Endothelial cell of umbilical vein (primary cell): ENCODE measurements at regions not wholly inside any gene's neighbourhood (a gene's known extent, or its start where the extent isn't known, plus 50 kb on each side); places are given as distances from the start of the nearest gene placed in this dataset.

Experiments
- EZH2 ChIP-seq: IDR thresholded peaks from 2 replicates; pipeline ENCODE4 v1.6.1; 2012; ENCODE audit warnings: borderline replicate concordance, low read depth, mild to moderate bottlenecking, moderate library complexity, low read length, inconsistent platforms; ENCODE audit not compliant: severe bottlenecking
- FOS ChIP-seq: IDR thresholded peaks from 2 replicates; pipeline ENCODE4 v1.6.1; 2011; ENCODE audit warnings: mild to moderate bottlenecking, low read length, moderate library complexity, borderline replicate concordance; ENCODE audit not compliant: insufficient read depth
- GATA2 ChIP-seq: IDR thresholded peaks from 2 replicates; pipeline ENCODE4 v1.7.0; 2011; ENCODE audit warnings: low read depth, mild to moderate bottlenecking, moderate library complexity, mixed read lengths, low read length; ENCODE audit not compliant: insufficient read length, insufficient read depth
- JUN ChIP-seq: IDR thresholded peaks from 2 replicates; pipeline ENCODE4 v1.6.1; 2011; ENCODE audit warnings: borderline replicate concordance, low read depth; ENCODE audit not compliant: insufficient read length, insufficient read depth
- MYC ChIP-seq: IDR thresholded peaks from one replicate; pipeline ENCODE4 v1.6.1; 2011; ENCODE audit warnings: mild to moderate bottlenecking, low read depth, low read length
- POLR2A ChIP-seq: IDR thresholded peaks from 2 replicates; pipeline ENCODE4 v1.6.1; 2012; ENCODE audit warnings: low read depth, mild to moderate bottlenecking, control low read depth, low read length
- POLR2AphosphoS5 ChIP-seq: IDR thresholded peaks from 2 replicates; pipeline ENCODE4 v1.6.1; 2012; ENCODE audit warnings: low read depth, mild to moderate bottlenecking, control low read depth, low read length, moderate library complexity; ENCODE audit not compliant: insufficient read depth
- TF ChIP-seq, protein P1 (sequence below), 2 donors: IDR thresholded peaks; 1 replicate in 1 of 2; 2 replicates in 1 of 2; pipeline ENCODE4 v1.5.1; 2011; ENCODE audit warnings: low read length in 2 of 2, mild to moderate bottlenecking in 2 of 2, moderate library complexity in 2 of 2, control low read depth in 1 of 2, inconsistent platforms in 1 of 2, low read depth in 1 of 2; ENCODE audit not compliant: insufficient read depth in 1 of 2; ENCODE audit errors: extremely low read depth in 1 of 2
- TF ChIP-seq, protein P2 (sequence below): IDR thresholded peaks from 2 replicates; pipeline ENCODE4 v1.6.1; 2011; ENCODE audit not compliant: insufficient read depth, insufficient read length

DNA sequence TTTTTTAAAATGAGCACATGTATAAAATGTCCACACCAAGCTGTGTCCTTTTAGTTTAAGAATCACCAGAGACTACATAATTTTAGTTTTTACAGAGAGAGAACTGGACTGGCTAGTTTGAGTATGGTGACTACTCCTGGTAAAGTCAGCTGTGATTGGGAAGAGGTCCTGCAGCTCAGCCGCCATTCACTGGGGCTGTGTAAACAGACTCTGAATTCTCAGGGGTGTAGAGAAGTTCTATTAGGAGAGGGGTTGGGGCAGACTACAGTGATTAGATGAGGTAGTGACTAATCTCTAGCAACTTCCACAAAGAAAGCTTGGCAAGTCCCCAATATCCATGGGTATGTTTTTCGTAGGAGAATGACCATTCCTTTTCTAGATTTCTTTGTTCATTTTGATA, 341.2 kb upstream of the MAP3K7 start:
- TF ChIP-seq JUN (no peak), FOS (no peak), GATA2 (no peak), POLR2A (no peak), EZH2 (no peak), POLR2AphosphoS5 (no peak), MYC (no peak)
- TF ChIP-seq, protein P1, sequence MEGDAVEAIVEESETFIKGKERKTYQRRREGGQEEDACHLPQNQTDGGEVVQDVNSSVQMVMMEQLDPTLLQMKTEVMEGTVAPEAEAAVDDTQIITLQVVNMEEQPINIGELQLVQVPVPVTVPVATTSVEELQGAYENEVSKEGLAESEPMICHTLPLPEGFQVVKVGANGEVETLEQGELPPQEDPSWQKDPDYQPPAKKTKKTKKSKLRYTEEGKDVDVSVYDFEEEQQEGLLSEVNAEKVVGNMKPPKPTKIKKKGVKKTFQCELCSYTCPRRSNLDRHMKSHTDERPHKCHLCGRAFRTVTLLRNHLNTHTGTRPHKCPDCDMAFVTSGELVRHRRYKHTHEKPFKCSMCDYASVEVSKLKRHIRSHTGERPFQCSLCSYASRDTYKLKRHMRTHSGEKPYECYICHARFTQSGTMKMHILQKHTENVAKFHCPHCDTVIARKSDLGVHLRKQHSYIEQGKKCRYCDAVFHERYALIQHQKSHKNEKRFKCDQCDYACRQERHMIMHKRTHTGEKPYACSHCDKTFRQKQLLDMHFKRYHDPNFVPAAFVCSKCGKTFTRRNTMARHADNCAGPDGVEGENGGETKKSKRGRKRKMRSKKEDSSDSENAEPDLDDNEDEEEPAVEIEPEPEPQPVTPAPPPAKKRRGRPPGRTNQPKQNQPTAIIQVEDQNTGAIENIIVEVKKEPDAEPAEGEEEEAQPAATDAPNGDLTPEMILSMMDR (IDR thresholded peaks at IDR 0.05; ENCODE audit: extremely low read depth in 1 of 2, insufficient read depth in 1 of 2, low read depth in 1 of 2, low read length in 2 of 2): no peak
- TF ChIP-seq, protein P2, sequence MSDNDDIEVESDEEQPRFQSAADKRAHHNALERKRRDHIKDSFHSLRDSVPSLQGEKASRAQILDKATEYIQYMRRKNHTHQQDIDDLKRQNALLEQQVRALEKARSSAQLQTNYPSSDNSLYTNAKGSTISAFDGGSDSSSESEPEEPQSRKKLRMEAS: no peak
